Mesendoderm (in vitro differentiated cells): ENCODE measurements at regions not wholly inside any gene's neighbourhood (a gene's known extent, or its start where the extent isn't known, plus 50 kb on each side); places are given as distances from the start of the nearest gene placed in this dataset.

ENCODE experiments used
- DNase-seq: peaks from one replicate; pipeline ENCODE4 v3.0.0; 2013
- H2AK5ac ChIP-seq: 2 replicates; pipeline ENCODE4 v1.6.1; 2013; ENCODE audit warnings: low read length, inconsistent platforms
- H2BK120ac ChIP-seq: 2 replicates; pipeline ENCODE4 v1.6.1; 2013; ENCODE audit warnings: low read depth, mild to moderate bottlenecking, low read length, moderate library complexity, mixed read lengths
- H2BK15ac ChIP-seq: replicated peaks from 2 replicates; pipeline ENCODE4 v1.6.1; 2013; ENCODE audit warnings: low read depth, mild to moderate bottlenecking, moderate library complexity
- H2BK5ac ChIP-seq: 2 replicates; pipeline ENCODE4 v1.6.1; 2013; ENCODE audit warnings: low read length, inconsistent platforms
- H3K18ac ChIP-seq: 2 replicates; pipeline ENCODE4 v1.6.1; 2013; ENCODE audit warnings: mild to moderate bottlenecking, low read length, mixed read lengths
- H3K23ac ChIP-seq: one replicate; pipeline ENCODE4 v1.6.1; 2013; ENCODE audit warnings: low read length
- H3K27ac ChIP-seq: 2 replicates; pipeline ENCODE4 v1.5.1; 2013; ENCODE audit warnings: low read depth, mild to moderate bottlenecking, inconsistent platforms, low read length, moderate library complexity
- H3K27me3 ChIP-seq: 2 replicates; pipeline ENCODE4 v1.6.1; 2013; ENCODE audit warnings: low read length, control low read depth, mild to moderate bottlenecking, inconsistent platforms; ENCODE audit not compliant: insufficient read depth, poor library complexity
- H3K36me3 ChIP-seq: 2 replicates; pipeline ENCODE4 v1.6.1; 2013; ENCODE audit warnings: low read length, inconsistent platforms; ENCODE audit not compliant: control insufficient read depth, insufficient read depth
- H3K4ac ChIP-seq: one replicate; pipeline ENCODE4 v1.6.1; 2013; ENCODE audit warnings: low read depth, mild to moderate bottlenecking, low read length, moderate library complexity
- H3K4me1 ChIP-seq: 2 replicates; pipeline ENCODE4 v1.6.1; 2013; ENCODE audit warnings: low read depth, low read length, inconsistent platforms; ENCODE audit not compliant: control insufficient read depth
- H3K4me2 ChIP-seq: 2 replicates; pipeline ENCODE4 v1.6.1; 2013; ENCODE audit warnings: low read length
- H3K4me3 ChIP-seq: 2 replicates; pipeline ENCODE4 v1.5.1; 2013; ENCODE audit warnings: mild to moderate bottlenecking, low read length
- H3K56ac ChIP-seq: one replicate; pipeline ENCODE4 v1.6.1; 2013; ENCODE audit warnings: low read length
- H3K79me1 ChIP-seq: 2 replicates; pipeline ENCODE4 v1.6.1; 2013; ENCODE audit warnings: low read length, inconsistent platforms
- H3K79me2 ChIP-seq: 2 replicates; pipeline ENCODE4 v1.6.1; 2013; ENCODE audit warnings: mild to moderate bottlenecking, low read length; ENCODE audit not compliant: control insufficient read depth, insufficient read depth
- H3K9ac ChIP-seq: 2 replicates; pipeline ENCODE4 v1.6.1; 2013; ENCODE audit warnings: low read length, inconsistent platforms
- H4K5ac ChIP-seq: one replicate; pipeline ENCODE4 v1.6.1; 2013; ENCODE audit warnings: low read length
- H4K8ac ChIP-seq: one replicate; pipeline ENCODE4 v1.6.1; 2013; ENCODE audit warnings: low read depth, mild to moderate bottlenecking, control low read depth, low read length, moderate library complexity
- WGBS: extraction: QIAGEN DNeasy Blood & Tissue Kit; methylation state at CpG from one replicate; pipeline ENCODE4 v1.1.7; 2013; ENCODE audit warnings: low lambda C conversion rate, missing lambda C conversion rate; ENCODE audit not compliant: insufficient coverage; ENCODE audit errors: extremely low coverage; 5-methylcytosine and 5-hydroxymethylcytosine counted together

DNA sequence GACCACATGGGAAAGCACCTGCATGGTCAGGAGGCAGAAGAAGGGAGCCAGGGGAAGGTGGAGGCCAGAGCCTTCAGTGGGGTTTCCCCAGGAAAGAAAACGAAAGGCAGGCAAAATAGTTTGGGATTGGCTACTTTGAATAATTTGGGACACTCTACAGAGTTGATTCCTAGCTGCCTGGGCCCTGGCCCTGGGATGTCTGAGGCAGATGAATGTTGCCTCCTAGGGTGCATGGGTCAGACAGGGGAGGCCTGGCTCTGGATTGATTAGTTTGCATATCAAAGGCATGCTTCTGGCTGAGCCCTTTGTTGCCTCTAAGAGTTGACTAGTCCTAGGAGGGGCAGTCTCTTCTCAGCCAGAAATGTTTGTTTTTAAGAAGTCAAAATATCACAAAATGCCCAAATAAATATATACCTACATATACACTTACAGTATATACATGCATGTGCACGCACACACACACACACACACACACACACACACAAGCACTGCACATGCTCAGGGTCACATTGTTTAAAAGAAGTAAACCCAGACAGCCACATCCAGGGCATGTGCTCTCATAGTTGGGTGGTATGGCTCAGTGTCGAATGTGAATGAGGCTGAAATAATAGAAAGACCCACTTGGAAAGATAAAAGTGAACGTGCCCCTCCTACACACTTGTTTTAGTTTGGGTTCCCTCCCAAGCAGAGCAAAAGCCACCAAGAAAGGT lies 184.2 kb downstream of the GPAM start:
- Histone ChIP-seq H3K4me3 (no peak overlapping the region), H3K4ac (peak overlapping the region; percentile 66), H3K23ac (no peak overlapping the region), H3K18ac (peak overlapping the region; percentile 43), H3K56ac (peak overlapping the region; percentile 78), H3K4me2 (no peak overlapping the region), H4K8ac (no peak overlapping the region), H3K4me1 (peaks cover 9% of the 10 kb centered on the region), H4K5ac (no peak overlapping the region), H3K9ac (peak overlapping the region; percentile 20), H2BK15ac (no peak overlapping the region), H3K36me3 (no peaks in the 10 kb centered on the region), H3K79me2 (no peaks in the 10 kb centered on the region), H2BK5ac (peak overlapping the region; percentile 86), H2BK120ac (peak overlapping the region; percentile 64), H3K79me1 (no peaks in the 10 kb centered on the region), H3K27ac (peak overlapping the region; percentile 61), H3K27me3 (no peaks in the 10 kb centered on the region), H2AK5ac (peak overlapping the region; percentile 31)
- WGBS, result no CpG with 5 or more reads among the region's 4 CpGs
- peak; percentile 84 for DNase-seq

GRCh38 chr10:111999915-112000302 lies 183.7 kb downstream of the GPAM start:
- Histone ChIP-seq H2BK15ac (no peak overlapping the region), H3K4me1 (peaks cover 9% of the 10 kb centered on the region), H2BK120ac (no peak overlapping the region), H3K79me1 (no peaks in the 10 kb centered on the region), H3K4me2 (no peak overlapping the region), H3K27me3 (no peaks in the 10 kb centered on the region), H3K27ac (peak overlapping the region; percentile 61), H3K4me3 (no peak overlapping the region), H3K56ac (peak overlapping the region; percentile 78), H3K79me2 (no peaks in the 10 kb centered on the region), H3K18ac (no peak overlapping the region), H3K9ac (no peak overlapping the region), H3K4ac (peak overlapping the region; percentile 10), H4K8ac (no peak overlapping the region), H3K36me3 (no peaks in the 10 kb centered on the region), H2AK5ac (no peak overlapping the region), H3K23ac (no peak overlapping the region), H2BK5ac (peak overlapping the region; percentile 33), H4K5ac (no peak overlapping the region)
- DNase-seq, result peak; percentile 62
- no CpG with 5 or more reads among the region's 3 CpGs for WGBS

DNA sequence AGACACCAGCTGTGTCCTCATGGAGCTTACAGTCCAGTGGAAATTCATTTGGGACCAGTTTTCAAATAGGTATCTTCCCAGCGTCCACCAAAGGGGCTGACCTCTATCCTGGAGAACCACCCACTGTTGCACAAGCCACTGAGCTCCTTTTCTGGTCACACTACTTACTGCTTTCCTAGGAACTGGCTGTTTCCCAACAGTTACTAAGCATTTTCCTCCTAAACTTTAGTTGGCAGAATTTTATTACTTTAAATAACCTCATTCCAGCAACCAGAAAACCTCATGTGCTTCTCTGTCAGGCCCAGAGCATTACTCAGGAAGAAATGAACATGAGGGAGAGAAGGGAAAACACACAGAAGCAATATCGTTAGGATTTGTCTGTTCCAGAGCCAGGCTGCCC lies 183.1 kb downstream of the GPAM start:
- Histone ChIP-seq H3K4me2 (no peak overlapping the region), H3K18ac (no peak overlapping the region), H3K79me2 (no peaks in the 10 kb centered on the region), H3K27me3 (no peaks in the 10 kb centered on the region), H4K8ac (no peak overlapping the region), H2BK5ac (peak overlapping the region; percentile 33), H3K4me1 (peaks cover 9% of the 10 kb centered on the region), H4K5ac (no peak overlapping the region), H3K79me1 (no peaks in the 10 kb centered on the region), H3K4ac (peak overlapping the region; percentile 10), H2AK5ac (no peak overlapping the region), H3K27ac (no peak overlapping the region), H3K4me3 (no peak overlapping the region), H3K23ac (no peak overlapping the region), H2BK15ac (no peak overlapping the region), H3K36me3 (no peaks in the 10 kb centered on the region), H2BK120ac (no peak overlapping the region), H3K9ac (no peak overlapping the region), H3K56ac (no peak overlapping the region)
- no peak for DNase-seq
- no CpG with 5 or more reads among the region's 2 CpGs for WGBS

GRCh38 chr10:112002206-112002605 lies 181.4 kb downstream of the GPAM start:
- H3K9ac ChIP-seq, result no peak overlapping the region
- no peaks in the 10 kb centered on the region for H3K36me3 ChIP-seq
- no peak overlapping the region for H3K4me2 ChIP-seq
- no peak overlapping the region for H2BK5ac ChIP-seq
- H2BK120ac ChIP-seq, result no peak overlapping the region
- no peaks in the 10 kb centered on the region for H3K79me1 ChIP-seq
- no CpG with 5 or more reads among the region's 3 CpGs for WGBS
- no peak overlapping the region for H3K4me3 ChIP-seq
- no peak overlapping the region for H3K4ac ChIP-seq
- H2BK15ac ChIP-seq, result no peak overlapping the region
- H3K27ac ChIP-seq, result no peak overlapping the region
- H3K27me3 ChIP-seq, result no peaks in the 10 kb centered on the region
- peaks cover 9% of the 10 kb centered on the region for H3K4me1 ChIP-seq
- H3K18ac ChIP-seq, result peak overlapping the region; percentile 78
- no peak overlapping the region for H3K56ac ChIP-seq
- H2AK5ac ChIP-seq, result no peak overlapping the region
- no peak overlapping the region for H4K8ac ChIP-seq
- no peak for DNase-seq
- H3K23ac ChIP-seq, result no peak overlapping the region
- H4K5ac ChIP-seq, result no peak overlapping the region
- no peaks in the 10 kb centered on the region for H3K79me2 ChIP-seq

GRCh38 chr10:112004075-112004474 lies 179.5 kb downstream of the GPAM start:
- Histone ChIP-seq H3K23ac (no peak overlapping the region), H2BK5ac (no peak overlapping the region), H3K4ac (no peak overlapping the region), H3K79me1 (no peaks in the 10 kb centered on the region), H3K4me3 (no peak overlapping the region), H2AK5ac (no peak overlapping the region), H4K5ac (no peak overlapping the region), H3K9ac (no peak overlapping the region), H3K56ac (no peak overlapping the region), H3K4me1 (peaks cover 4% of the 10 kb centered on the region), H3K36me3 (no peaks in the 10 kb centered on the region), H3K27ac (no peak overlapping the region), H2BK15ac (no peak overlapping the region), H3K18ac (peak overlapping the region; percentile 53), H2BK120ac (no peak overlapping the region), H3K4me2 (no peak overlapping the region), H3K79me2 (no peaks in the 10 kb centered on the region), H3K27me3 (no peaks in the 10 kb centered on the region), H4K8ac (no peak overlapping the region)
- peak; percentile 72 for DNase-seq
- WGBS, result no CpG with 5 or more reads among the region's 4 CpGs

DNA sequence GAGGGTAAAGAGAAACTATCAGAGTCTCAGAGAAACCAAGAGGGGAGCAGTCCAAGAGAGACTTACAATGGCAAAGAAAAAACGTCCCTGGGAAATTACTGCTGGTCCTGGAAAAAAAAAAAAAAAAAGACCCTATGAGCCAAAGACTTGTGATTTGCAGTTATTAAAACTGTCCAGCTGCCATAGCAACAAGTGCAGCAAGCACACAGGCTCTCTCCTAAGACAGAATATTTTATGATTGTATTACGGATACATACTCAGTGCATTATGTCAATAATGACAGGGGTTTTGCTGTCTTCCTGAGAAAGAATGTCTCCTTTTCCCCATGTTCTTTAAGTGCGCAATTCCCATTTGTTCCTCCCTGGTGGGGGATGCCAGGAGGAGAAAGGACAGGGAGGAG lies 178.5 kb downstream of the GPAM start:
- DNase-seq, result no peak

More for the DNA sequence above, 178.5 kb downstream of the GPAM start:
- no peaks in the 10 kb centered on the region for H3K27me3 ChIP-seq
- H3K56ac ChIP-seq, result no peak overlapping the region
- no peak overlapping the region for H2BK5ac ChIP-seq
- no CpG with 5 or more reads among the region's 3 CpGs for WGBS
- H3K4me2 ChIP-seq, result no peak overlapping the region
- H2BK15ac ChIP-seq, result no peak overlapping the region
- H3K18ac ChIP-seq, result peak overlapping the region; percentile 34
- H2AK5ac ChIP-seq, result no peak overlapping the region
- H3K79me1 ChIP-seq, result no peaks in the 10 kb centered on the region
- H4K5ac ChIP-seq, result no peak overlapping the region
- H3K9ac ChIP-seq, result no peak overlapping the region
- no peak overlapping the region for H2BK120ac ChIP-seq
- no peak overlapping the region for H3K4ac ChIP-seq
- H3K4me1 ChIP-seq, result no peaks in the 10 kb centered on the region
- no peak overlapping the region for H3K27ac ChIP-seq
- no peaks in the 10 kb centered on the region for H3K79me2 ChIP-seq
- no peak overlapping the region for H3K4me3 ChIP-seq
- H4K8ac ChIP-seq, result no peak overlapping the region
- no peaks in the 10 kb centered on the region for H3K36me3 ChIP-seq
- no peak overlapping the region for H3K23ac ChIP-seq
